OCI-LY3 (cell line): ENCODE measurements at regions not wholly inside any gene's neighbourhood (a gene's known extent, or its start where the extent isn't known, plus 50 kb on each side); places are given as distances from the start of the nearest gene placed in this dataset.

Experiments used
- H2AFZ ChIP-seq: fragments of 200-600, 300-600 bp; shearing (Covaris generic); 2 replicates; pipeline ENCODE4 v1.6.0; 2014; ENCODE audit warnings: antibody characterized with exemption, low read depth, low read length
- H3K27ac ChIP-seq: fragments of 200-600, 300-600 bp; sonication (generic); 2 replicates; pipeline ENCODE4 v1.5.1; 2014; ENCODE audit warnings: mild to moderate bottlenecking, low read length, moderate library complexity, mixed read lengths
- H3K27me3 ChIP-seq: fragments of 200-600, 300-600 bp; sonication (generic); 2 replicates; pipeline ENCODE4 v1.6.1; 2014; ENCODE audit warnings: low read depth, low read length, mixed read lengths
- H3K36me3 ChIP-seq: fragments of 200-600, 300-600 bp; sonication (generic); replicated peaks from 2 replicates; pipeline ENCODE3; 2014; ENCODE audit warnings: low read depth, low read length, mixed read lengths
- H3K4me1 ChIP-seq: fragments of 300-600, 200-600 bp; sonication (generic); 2 replicates; pipeline ENCODE4 v1.6.1; 2014; ENCODE audit warnings: low read length, mixed read lengths
- H3K4me2 ChIP-seq: fragments of 200-600, 300-600 bp; sonication (generic); 2 replicates; pipeline ENCODE4 v1.6.1; 2014; ENCODE audit warnings: low read length, mixed read lengths
- H3K4me3 ChIP-seq: fragments of 300-600, 200-600 bp; sonication (generic); 2 replicates; pipeline ENCODE4 v1.5.1; 2014; ENCODE audit warnings: antibody characterized with exemption, mild to moderate bottlenecking, low read length, moderate library complexity
- H3K79me2 ChIP-seq: fragments of 300-600, 200-600 bp; shearing (Covaris generic); 2 replicates; pipeline ENCODE4 v1.6.1; 2014; ENCODE audit warnings: mild to moderate bottlenecking, low read length, mixed read lengths
- H3K9ac ChIP-seq: fragments of 300-600, 200-600 bp; shearing (Covaris generic); 2 replicates; pipeline ENCODE4 v1.6.0; 2014; ENCODE audit warnings: mild to moderate bottlenecking, low read length, moderate library complexity
- H3K9me3 ChIP-seq: fragments of 200-600, 300-600 bp; shearing (Covaris generic); 2 replicates; pipeline ENCODE4 v1.6.1; 2014; ENCODE audit warnings: low read length, mixed read lengths; ENCODE audit not compliant: insufficient read depth
- H4K20me1 ChIP-seq: fragments of 200-600, 300-600 bp; sonication (generic); 2 replicates; pipeline ENCODE4 v1.6.1; 2016; ENCODE audit warnings: low read length, mixed read lengths; ENCODE audit not compliant: insufficient read depth
- EZH2phosphoT487 ChIP-seq: fragments of 200-600 bp; shearing (Covaris generic); IDR thresholded peaks from 2 replicates; pipeline ENCODE4 v1.6.1; 2018; ENCODE audit warnings: antibody characterized with exemption, mixed run types, low read depth
- TF ChIP-seq, protein P1 (sequence below): fragments of 200-600, 300-600 bp; sonication (generic); IDR thresholded peaks from 2 replicates; pipeline ENCODE4 v1.5.1; 2014; ENCODE audit warnings: antibody characterized with exemption, low read length, low read depth

DNA sequence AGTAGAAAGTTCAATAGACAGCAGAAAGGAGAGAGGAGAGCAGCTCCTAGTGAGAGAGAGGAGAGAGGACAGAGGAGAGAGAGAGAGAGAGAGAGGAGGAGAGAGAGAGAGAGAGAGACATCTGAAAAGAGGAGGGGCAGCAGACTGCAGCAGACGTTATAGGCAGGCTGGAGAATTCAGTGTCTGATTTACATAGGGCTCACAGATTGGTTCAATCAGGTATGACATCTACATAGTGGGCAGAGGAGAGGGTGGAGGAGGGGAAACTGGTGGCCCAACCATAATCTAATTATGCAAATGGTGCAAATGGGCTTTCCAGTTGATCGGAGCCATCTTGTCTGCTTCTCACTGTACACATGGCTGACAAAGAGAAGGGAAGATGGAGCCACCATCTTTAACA is 221.3 kb upstream of the TRPC4 start:
- no peaks in the 10 kb centered on the region for H3K36me3 ChIP-seq
- no peaks in the 10 kb centered on the region for H3K9me3 ChIP-seq
- no peaks in the 10 kb centered on the region for H3K27me3 ChIP-seq
- no peaks in the 10 kb centered on the region for H4K20me1 ChIP-seq
- no peak overlapping the region for H3K4me2 ChIP-seq
- H3K27ac ChIP-seq: no peak overlapping the region
- TF ChIP-seq EZH2phosphoT487: no peak
- TF ChIP-seq, protein P1, sequence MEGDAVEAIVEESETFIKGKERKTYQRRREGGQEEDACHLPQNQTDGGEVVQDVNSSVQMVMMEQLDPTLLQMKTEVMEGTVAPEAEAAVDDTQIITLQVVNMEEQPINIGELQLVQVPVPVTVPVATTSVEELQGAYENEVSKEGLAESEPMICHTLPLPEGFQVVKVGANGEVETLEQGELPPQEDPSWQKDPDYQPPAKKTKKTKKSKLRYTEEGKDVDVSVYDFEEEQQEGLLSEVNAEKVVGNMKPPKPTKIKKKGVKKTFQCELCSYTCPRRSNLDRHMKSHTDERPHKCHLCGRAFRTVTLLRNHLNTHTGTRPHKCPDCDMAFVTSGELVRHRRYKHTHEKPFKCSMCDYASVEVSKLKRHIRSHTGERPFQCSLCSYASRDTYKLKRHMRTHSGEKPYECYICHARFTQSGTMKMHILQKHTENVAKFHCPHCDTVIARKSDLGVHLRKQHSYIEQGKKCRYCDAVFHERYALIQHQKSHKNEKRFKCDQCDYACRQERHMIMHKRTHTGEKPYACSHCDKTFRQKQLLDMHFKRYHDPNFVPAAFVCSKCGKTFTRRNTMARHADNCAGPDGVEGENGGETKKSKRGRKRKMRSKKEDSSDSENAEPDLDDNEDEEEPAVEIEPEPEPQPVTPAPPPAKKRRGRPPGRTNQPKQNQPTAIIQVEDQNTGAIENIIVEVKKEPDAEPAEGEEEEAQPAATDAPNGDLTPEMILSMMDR: no peak
- H3K4me3 ChIP-seq: no peak overlapping the region
- H3K9ac ChIP-seq: no peak overlapping the region
- no peaks in the 10 kb centered on the region for H3K79me2 ChIP-seq
- H2AFZ ChIP-seq: no peak overlapping the region
- H3K4me1 ChIP-seq: no peaks in the 10 kb centered on the region

DNA sequence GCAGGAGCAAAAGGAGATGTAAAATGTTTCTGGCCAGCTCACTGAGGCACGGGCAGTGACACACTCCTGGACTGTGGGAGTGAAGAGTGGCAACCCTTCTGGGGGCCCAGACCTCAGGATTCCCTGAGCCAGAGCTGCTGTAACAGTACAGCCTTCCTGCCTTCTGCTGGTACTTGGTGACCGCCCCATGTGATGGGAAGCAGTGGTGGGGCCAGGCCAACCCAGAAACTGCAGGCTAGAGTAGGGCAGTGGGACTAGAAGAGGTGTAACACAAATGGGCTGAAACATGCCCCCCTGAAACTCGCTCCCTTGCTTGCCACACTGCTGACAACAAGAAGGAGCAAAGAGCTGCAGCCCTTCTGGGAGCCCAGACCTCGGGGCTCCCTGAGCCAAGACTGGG is 217.1 kb upstream of the TRPC4 start:
- Histone ChIP-seq H3K36me3 (no peaks in the 10 kb centered on the region), H3K79me2 (no peaks in the 10 kb centered on the region), H3K4me2 (no peak overlapping the region), H3K4me3 (no peak overlapping the region), H2AFZ (no peak overlapping the region), H4K20me1 (no peaks in the 10 kb centered on the region), H3K27ac (no peak overlapping the region), H3K4me1 (no peaks in the 10 kb centered on the region), H3K9me3 (0 out of 2 replicates have a peak, but pooled peaks cover 7% of the 10 kb centered on the region), H3K27me3 (no peaks in the 10 kb centered on the region), H3K9ac (no peak overlapping the region)
- TF ChIP-seq, protein P1: no peak

DNA sequence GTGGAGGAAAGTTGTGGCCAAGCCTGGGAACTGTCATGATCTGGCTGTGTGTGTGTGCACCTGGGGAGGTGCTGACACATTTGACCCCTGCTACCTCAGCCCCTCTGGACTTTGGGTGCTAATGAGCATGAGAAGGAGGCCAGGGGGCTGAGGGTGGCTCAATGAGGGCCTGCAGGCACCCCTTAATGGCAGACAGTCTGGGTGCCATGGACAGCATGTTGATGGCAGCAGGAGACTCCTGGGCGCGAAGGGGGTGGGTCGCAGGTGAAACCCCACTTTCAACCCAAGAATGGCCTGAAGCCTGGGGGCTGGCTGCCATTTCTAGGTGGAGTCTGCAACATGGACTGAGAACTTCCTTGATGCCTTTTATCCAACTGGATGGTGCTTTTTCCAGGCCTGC is 216.4 kb upstream of the TRPC4 start:
- no peaks in the 10 kb centered on the region for H4K20me1 ChIP-seq
- no peaks in the 10 kb centered on the region for H3K79me2 ChIP-seq
- no peak for TF ChIP-seq EZH2phosphoT487
- TF ChIP-seq, protein P1: no peak
- H3K36me3 ChIP-seq: no peaks in the 10 kb centered on the region
- H3K4me3 ChIP-seq: no peak overlapping the region
- H3K9me3 ChIP-seq: 0 out of 2 replicates have a peak, but pooled peaks cover 9% of the 10 kb centered on the region
- H3K9ac ChIP-seq: no peak overlapping the region
- H3K4me2 ChIP-seq: no peak overlapping the region
- no peak overlapping the region for H2AFZ ChIP-seq
- H3K27me3 ChIP-seq: no peaks in the 10 kb centered on the region
- H3K4me1 ChIP-seq: no peaks in the 10 kb centered on the region
- H3K27ac ChIP-seq: no peak overlapping the region

DNA sequence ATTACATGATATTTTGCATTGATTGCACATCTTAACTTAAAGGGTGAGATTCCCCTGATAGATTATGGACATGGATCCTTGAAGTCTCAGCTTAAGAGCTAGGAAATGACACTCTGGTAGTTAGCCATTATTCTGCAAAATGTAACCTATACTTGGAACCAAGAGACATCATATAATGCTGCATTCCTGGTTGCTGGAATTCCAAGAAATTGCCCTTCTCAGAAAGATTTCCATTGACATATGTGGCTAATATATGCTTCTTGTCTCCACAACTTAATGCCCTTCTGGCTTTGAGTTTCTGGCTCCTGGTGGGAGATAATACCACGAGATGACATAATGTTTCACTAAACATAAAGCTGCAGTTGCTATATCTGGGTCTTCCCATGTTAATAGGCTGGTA is 204.4 kb upstream of the TRPC4 start:
- Histone ChIP-seq H3K4me2 (no peak overlapping the region), H3K4me1 (no peaks in the 10 kb centered on the region), H3K79me2 (no peaks in the 10 kb centered on the region), H3K27me3 (no peaks in the 10 kb centered on the region), H2AFZ (no peak overlapping the region), H3K27ac (no peak overlapping the region), H3K9ac (no peak overlapping the region), H3K9me3 (no peaks in the 10 kb centered on the region), H3K36me3 (no peaks in the 10 kb centered on the region), H4K20me1 (no peaks in the 10 kb centered on the region), H3K4me3 (no peak overlapping the region)
- no peak for TF ChIP-seq EZH2phosphoT487
- TF ChIP-seq, protein P1: no peak
